ENCODE measurements at regions not wholly inside any gene's neighbourhood (a gene's known extent, or its start where the extent isn't known, plus 50 kb on each side); places are given as distances from the start of the nearest gene placed in this dataset.

GRCh38 chr18:78889250-78889649 is 90.4 kb upstream of the SALL3 start:
- Histone ChIP-seq H3K4me3 (no peak overlapping the region), H3K9me3 (no peaks in the 10 kb centered on the region), H3K27ac (no peak overlapping the region), H3K4me1 (no peaks in the 10 kb centered on the region), H3K36me3 (ENCODE audit: low read depth, missing control alignments) (no peaks in the 10 kb centered on the region), H3K27me3 (no peaks in the 10 kb centered on the region)
- intact Hi-C loops (cut with DNase I; ENCODE audit: low total_unique reads): no loop called here
- WGBS, 2 donors: 83 to 93% methylated on average over 1 of the region's 1 CpG
- TF ChIP-seq CTCF (IDR thresholded peaks at IDR 0.05): no peak
- TF ChIP-seq POLR2A (IDR thresholded peaks at IDR 0.05): no peak
- no peak for DNase-seq

DNA sequence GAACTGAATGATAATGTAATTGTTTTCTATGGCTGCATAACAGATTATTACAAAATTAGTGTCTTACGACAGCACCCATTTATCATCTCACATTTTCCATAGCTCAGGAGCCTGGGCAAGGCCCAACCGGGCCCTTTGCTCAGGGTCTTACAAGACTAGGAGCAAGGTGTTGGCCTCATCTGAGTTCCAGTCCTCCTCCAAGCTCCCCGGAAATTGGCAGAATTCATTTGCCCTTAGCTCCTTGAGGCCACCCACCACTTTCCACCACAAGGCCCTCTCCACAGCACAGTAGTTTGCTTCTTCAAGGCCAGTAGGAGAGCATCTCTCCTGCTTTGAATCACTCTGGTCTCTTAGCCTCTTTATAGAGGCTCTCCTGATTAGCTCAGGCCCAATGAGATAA is 89.2 kb upstream of the SALL3 start:
- Histone ChIP-seq H3K36me3 (ENCODE audit: low read depth, missing control alignments) (no peaks in the 10 kb centered on the region), H3K27ac (no peak overlapping the region), H3K4me1 (no peaks in the 10 kb centered on the region), H3K4me3 (no peak overlapping the region), H3K27me3 (no peaks in the 10 kb centered on the region), H3K9me3 (no peaks in the 10 kb centered on the region)
- no peak for DNase-seq
- WGBS, 2 donors: 91 to 93% methylated on average over 3 of the region's 3 CpGs
- TF ChIP-seq CTCF (IDR thresholded peaks at IDR 0.05) (no peak), POLR2A (IDR thresholded peaks at IDR 0.05) (no peak)
- intact Hi-C loops (cut with DNase I; ENCODE audit: low total_unique reads): no loop called here

DNA sequence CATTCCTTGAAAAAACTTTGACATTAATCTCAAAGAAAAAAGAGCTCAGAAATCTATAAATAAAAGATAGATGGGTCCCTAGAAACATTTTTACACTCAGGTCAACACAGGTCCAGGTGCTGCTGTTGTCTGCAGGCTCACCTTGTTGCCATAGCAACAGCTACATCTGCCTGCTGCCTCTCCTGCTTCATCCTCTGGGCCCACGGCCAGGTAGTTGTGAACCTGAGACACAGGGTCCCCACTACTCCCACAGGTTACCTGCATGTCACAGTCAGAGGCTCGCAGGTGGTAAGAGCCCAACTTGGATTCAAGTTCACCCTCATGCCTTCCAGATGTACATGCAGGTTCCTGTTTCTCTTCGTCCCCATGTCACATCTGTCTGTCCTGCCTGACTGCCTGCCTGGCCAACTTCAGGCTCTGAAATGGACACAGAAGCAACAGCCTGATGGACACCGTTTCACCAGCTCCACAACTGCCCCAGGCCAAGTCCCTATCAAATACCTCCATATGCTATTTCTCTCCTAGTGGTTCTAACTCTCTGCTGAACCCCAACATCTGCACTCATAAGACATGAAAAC is 88.3 kb upstream of the SALL3 start:
- no peaks in the 10 kb centered on the region for H3K27me3 ChIP-seq
- no peak overlapping the region for H3K27ac ChIP-seq
- TF ChIP-seq CTCF (IDR thresholded peaks at IDR 0.05) (no peak), POLR2A (IDR thresholded peaks at IDR 0.05) (no peak)
- 79 to 87% methylated on average over 4 of the region's 4 CpGs for WGBS, 2 donors
- H3K36me3 ChIP-seq (ENCODE audit: low read depth, missing control alignments): no peaks in the 10 kb centered on the region
- intact Hi-C loops (cut with DNase I; ENCODE audit: low total_unique reads): no loop called here
- no peaks in the 10 kb centered on the region for H3K9me3 ChIP-seq
- no peak overlapping the region for H3K4me3 ChIP-seq
- no peaks in the 10 kb centered on the region for H3K4me1 ChIP-seq
- no peak for DNase-seq

- Histone ChIP-seq H3K4me1 (no peaks in the 10 kb centered on the region), H3K27me3 (no peaks in the 10 kb centered on the region), H3K4me3 (no peak overlapping the region), H3K36me3 (ENCODE audit: low read depth, missing control alignments) (no peaks in the 10 kb centered on the region), H3K9me3 (no peaks in the 10 kb centered on the region), H3K27ac (no peak overlapping the region)
- no peak for TF ChIP-seq POLR2A (IDR thresholded peaks at IDR 0.05)
- no peak for TF ChIP-seq CTCF (IDR thresholded peaks at IDR 0.05)
- WGBS, 2 donors: 80% methylated on average over 13 of the region's 13 CpGs
- intact Hi-C loops (cut with DNase I; ENCODE audit: low total_unique reads): no loop called here
- no peak for DNase-seq
Observed at GRCh38 chr18:78892177-78892576, 87.4 kb upstream of the SALL3 start.

DNA sequence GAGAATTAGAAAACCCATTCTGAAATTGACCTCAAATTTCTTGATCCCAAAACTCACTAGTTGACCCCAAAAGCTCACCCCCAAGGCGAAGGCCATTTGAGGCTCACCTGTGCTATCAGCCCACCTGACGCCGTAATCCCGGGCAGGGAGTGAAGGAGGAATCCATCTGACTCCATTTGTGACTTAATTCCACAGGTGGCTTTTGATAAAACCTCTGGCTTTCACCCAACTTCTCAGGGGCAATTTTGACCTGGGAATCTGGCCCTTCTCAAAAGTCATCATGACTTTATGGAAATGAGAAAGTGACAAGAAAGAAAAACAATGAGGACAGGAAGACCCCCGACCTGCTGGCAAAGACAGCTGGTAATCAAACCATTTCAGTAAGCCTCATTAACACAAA is 86.9 kb upstream of the SALL3 start:
- Histone ChIP-seq H3K9me3 (no peaks in the 10 kb centered on the region), H3K27ac (no peak overlapping the region), H3K36me3 (ENCODE audit: low read depth, missing control alignments) (no peaks in the 10 kb centered on the region), H3K4me3 (no peak overlapping the region), H3K27me3 (no peaks in the 10 kb centered on the region), H3K4me1 (no peaks in the 10 kb centered on the region)
- intact Hi-C loops (cut with DNase I; ENCODE audit: low total_unique reads): no loop called here
- no peak for DNase-seq
- WGBS, 2 donors: 83 to 86% methylated on average over 5 of the region's 5 CpGs
- no peak for TF ChIP-seq POLR2A (IDR thresholded peaks at IDR 0.05)
- TF ChIP-seq CTCF (IDR thresholded peaks at IDR 0.05): no peak
